ENCODE measurements at regions not wholly inside any gene's neighbourhood (a gene's known extent, or its start where the extent isn't known, plus 50 kb on each side); places are given as distances from the start of the nearest gene placed in this dataset.

DNA sequence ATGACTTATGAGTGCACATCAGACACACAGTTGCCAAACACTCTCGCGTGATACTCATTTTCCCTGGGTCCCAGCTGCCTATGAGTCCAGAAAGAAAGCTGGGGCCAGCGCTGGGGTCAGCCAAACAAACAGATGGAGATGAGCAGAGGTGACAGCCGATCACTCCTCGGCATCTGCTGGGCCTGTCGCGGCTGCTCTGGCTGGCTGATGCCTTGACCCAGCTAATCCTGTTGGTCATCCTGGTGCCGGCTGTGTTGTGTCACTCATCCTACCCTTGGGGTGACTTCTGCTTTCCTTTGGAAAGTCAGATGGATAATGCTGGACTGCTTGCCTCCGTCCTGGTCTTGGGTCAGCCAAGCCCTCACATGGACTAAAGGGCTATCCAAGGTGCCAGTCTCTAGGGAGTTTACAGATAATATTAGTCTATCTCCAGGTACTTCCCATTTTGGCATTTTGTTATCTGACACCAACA, 105.3 kb upstream of the PDZRN3 start:
- DNase-seq: no peak

DNA sequence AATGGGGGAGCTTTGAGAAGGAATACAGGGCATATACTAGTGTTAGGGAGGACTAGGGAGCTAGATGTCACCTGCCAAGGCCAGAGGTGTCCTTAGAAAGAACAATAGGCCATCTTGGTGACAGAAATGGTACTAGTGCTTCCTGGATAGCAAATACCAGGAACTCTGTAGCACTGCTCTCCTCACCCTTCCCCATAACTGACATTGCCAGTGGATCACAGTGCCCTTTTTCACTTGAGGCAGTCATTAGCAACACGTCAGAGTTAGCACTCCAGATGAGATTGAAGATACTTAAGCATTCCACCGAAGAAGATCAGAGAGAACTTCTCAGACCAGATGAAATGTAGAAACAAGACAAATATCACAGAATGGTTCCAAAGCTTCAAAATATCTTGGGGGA, 103.1 kb upstream of the PDZRN3 start:
- no peak for DNase-seq

DNA sequence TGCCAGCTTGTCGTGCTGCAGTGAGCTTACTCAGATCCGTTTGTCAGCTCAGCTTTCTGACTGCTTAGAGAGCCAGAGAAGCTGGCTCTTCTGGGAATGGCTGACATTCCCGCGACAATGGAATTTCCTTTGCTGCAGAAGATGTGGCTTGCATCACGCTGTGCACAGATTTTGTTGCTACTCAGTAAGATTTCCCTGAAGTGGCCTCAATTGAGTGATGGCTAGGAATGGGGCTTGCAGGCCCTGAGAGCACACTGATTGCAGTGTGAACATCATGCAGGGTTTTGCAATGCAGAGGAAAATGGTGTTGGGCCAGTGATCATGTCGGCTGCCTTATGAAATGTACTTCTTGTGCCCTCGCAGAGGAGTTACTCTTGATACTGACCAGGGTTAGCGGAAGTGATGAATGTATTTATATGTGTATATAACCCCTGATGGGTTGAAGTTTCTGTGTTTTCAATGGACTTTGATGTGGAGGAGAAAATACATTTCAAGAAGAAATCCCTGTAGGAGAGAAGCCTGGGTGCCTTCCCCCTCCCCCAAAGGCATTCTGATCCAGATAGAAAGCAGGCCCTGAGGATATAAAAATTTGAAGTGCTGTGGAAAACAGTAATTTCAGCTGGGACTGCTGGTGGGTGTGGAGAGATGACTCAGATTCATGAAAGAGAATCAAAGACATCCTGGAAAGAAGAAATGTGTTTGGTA, 102.5 kb upstream of the PDZRN3 start:
- peak in 1 of 2 donors; percentile 36 for DNase-seq

DNA sequence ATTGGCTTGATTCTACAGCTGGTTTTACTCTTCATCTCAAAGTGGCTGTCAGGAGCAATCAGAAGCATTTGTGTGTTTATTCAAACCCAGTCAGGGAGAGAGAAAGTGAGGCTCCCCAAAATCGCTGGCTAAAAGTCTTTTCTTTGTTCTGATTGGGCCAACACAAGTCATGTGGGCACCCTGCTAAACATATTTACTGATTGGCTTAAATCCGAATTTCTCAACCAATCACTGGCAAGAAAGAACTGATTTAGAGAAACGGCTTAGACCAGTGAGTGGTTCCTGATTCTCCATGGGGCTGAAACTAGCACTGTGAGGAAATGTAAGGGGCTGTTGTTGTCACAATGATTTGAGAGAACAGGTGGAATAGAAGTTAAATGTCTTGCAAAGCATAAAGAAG, 98.9 kb upstream of the PDZRN3 start:
- no peak for DNase-seq

DNA sequence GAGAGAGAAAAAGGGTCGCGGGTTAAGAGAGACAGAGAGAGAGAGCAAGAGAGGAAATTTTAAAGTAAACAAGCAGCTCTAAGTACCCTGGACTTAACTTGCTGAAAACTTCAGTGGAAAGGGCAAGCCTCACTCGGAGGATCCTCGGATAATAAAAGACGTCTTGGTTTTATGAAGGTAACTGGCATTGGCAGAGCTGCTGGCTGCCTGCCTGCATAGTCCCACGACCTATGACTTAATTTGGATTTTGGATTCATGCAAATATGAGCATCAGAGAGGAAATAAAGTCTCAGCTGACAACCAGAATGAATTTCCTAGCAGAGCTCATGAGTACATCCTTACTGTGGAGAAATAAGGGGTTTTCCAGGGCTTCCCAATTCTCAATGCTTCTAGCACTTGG, 95.1 kb upstream of the PDZRN3 start:
- DNase-seq: no peak

DNA sequence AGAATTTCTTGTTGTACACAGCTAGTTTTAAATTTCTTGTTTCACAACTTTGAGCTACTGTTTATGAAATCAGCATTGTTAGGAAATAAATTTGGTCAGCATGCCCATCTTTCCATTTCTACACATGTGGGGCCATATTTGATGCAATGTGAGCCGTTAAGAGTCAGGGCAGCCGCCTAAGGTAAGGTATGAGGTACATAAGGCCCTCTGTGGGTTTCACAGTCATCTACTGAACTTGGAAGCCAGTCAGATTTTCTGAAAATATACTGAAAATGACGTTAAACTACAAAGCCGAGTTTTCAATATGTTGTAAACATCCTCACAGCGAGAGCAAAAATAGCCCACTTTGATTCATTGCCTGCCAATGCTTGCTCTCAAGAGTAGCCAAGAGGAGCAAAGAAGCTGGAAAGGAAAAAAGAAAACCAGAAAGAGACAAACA, 94.7 kb upstream of the PDZRN3 start:
- DNase-seq: peak in 1 of 2 donors; percentile 14

DNA sequence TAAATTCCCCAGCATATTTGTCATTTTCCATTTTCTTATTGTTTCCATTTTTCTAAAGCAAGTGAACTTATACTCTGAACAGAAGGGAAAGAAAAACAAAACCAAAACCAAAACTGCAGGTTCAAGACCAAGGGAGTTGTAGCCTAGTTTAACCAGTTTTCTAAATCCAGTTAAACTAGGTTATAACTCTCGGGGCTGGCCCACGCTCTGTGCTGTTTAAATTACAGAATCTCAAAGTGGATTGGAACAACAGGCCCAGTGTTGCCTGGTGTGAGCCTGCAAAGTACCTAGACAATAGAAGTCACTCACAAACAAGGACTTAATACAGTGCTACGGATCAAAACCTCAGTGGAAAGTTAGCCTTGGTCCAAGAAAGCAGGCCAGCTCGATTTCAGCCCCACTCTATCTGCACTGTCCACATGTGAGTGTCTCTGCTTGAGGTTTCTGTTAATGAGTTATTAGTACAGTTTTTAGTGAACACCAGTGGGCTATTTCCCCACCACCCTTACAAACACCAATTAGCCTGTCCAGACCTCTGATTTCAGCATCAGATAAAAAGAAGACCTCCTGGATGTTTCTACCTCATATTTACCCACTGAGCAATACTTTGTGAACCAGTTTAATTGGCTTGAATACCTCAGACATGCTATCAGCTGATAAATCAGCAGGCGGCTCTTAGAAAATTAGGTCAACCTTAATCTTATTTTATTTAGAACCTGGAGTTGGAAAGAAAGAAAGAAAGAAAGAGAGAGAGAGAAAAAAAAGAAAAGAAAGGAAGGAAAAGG, 93.8 kb upstream of the PDZRN3 start:
- no peak for DNase-seq

DNA sequence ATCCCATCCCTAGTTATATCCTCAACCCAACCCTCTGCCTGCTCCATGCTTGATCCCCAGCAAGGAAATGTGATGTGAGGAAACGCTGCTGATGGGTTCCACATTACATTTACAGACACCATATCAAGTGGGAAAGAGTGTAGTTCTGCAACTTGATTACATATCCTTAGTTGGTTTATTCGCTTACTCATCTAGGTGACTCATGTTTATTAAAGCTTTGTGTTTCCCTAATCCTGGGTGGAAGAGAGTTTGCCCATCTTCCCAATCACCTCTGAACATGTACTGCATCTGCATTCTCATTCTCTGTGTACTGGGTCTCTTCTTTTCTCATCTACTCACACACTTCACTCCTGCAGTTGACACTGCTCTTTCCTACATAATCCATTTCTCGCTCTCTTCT, 91.7 kb upstream of the PDZRN3 start:
- DNase-seq: no peak

DNA sequence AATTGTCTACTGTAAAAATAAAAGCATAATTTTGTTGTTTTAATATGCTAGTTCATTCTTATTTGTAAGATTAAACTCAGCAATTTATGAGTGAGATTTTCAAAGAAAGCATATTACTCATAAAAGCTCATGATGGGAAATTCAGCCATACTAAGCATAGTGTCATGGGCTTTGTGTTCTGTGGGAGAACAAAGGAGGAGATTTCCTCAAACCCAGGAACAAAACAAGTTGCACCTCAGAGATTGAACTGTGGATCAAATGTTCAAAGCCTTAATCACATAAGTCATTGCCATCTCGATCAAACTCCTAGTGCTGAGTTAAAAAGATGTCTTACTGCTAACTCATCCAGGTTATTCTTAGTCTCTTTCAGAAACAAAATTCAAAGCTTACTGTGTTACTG, 85.6 kb upstream of the PDZRN3 start:
- no peak for DNase-seq

DNA sequence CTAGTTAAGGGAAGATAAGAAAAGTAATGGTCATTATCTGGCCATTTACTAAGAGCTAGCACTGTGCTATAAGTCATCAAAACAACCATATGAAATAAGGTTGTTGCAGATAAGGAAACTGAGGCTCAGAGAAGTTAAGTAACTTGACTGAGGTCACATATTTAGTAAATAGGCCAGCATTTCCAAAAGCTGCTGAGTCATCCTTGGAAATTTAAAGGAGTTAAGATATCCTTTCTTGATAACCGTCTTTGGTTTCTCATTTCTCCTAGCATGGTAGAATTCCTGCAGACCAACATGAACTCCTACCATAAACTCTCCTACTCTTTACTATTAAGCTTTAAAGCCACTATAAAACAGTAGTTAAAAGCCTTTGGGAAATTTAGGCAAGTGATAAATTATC, 85.0 kb upstream of the PDZRN3 start:
- no peak for DNase-seq

DNA sequence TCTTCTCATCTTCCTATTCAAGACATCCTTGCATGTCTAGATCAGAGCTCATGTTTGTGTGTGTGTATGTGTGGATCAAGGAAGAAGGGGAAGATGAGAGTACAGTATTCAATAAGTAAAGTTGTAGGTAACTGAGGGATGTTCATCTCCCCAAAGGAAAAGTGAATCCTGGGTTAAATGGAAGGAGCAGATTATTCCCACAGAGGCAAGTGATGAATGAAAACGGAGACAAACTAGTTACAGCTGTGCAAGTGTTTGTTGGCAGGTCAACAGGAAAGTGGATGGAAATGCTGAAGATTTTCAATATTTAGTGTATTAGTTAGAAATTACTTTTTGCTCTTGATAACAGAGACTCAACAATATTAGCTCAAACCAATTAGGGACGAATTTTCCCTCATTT, 84.2 kb upstream of the PDZRN3 start:
- no peak for DNase-seq

DNA sequence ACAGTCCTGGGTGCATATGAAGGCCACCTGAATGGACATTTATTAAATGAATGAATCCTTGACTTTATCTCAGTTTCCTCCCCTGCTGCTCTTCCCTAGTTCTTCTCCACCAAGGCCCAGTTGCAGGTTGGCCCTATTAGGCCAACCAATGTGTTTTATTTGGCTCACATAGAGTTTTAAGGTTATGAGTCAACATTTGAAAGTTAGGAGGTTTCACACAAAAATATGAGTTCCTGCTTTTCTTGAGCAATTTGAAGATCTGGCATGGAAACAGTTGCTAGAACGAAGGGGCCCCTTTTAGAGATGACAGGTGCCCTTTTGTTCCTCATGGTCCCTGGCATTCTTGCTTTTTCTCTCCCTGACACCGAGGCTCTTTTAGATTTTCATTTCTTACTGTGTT, 83.0 kb upstream of the PDZRN3 start:
- DNase-seq: no peak

DNA sequence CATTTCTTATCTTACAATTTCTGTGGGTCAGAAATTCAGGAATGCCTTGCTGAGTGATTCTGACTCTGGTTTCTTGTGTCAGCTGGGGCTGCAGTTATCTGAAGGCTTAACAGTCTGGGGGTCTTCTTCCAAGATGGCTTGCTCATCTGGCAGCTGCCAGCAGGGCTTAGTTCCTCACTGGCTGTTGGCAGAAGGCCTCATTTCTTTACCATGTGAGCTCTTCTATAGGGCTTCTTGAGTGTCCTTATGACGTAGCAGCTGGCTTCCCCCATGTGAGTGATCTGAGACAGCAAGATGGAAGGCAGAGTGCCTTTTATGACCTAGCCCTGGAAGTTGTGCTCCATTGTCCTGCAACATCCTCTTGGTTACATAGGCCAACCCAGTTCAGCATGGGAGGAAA, 82.0 kb upstream of the PDZRN3 start:
- no peak for DNase-seq

DNA sequence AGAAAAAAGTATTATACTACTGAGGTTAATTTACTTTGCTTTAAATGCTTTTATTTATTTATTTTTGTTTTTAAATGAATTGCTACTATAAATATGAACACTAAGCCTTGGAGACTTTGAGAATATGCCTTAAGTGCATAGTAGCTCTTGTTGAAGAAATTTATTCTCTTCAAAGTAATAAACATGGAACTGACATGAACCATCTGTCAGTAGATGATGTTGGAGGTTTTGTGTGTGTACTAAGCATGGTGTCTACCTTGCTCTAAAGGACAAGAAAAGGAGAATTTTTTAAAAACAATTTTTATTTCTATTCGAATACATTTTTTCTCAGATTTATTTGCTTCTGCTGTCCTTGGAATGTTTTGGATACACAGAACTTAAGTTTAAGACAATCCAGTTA, 81.1 kb upstream of the PDZRN3 start:
- no peak for DNase-seq

DNA sequence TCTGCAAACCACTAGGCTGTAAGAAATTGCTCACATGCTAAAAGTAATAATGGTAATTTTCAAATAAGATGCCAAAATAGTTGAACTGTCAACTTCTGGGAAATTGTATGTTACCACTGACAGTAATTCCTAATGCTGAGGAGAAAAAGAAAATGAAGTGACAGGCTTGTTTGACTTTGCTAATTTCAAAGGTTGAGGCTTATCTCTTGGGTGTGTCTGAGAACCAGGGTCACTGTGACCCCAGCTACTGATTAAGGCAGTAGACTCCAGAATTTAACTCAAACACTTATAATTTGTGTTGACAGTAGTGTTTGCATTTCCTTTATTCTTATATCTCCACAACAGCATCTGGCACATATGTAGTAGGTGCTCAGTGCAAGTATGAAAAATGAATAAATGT, 74.6 kb upstream of the PDZRN3 start:
- no peak for DNase-seq

DNA sequence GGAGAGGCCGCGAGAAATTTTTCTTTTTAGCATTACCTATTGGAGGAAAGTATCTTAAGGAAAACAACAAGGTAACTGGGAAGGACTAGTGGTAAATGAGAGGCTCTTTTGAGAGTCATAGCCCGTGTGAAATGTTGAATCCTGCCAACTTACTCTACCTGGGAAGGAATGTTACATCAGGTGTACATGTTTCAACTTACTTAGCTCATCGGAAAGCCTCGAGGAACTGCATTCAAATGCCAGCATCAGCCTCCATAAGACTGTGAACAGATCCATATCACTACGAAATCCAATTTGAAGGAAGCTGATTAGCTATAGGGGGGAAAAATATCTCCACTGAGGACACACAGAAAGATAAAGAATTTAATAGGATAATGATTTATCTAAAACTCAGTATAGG, 72.3 kb upstream of the PDZRN3 start:
- DNase-seq: no peak

DNA sequence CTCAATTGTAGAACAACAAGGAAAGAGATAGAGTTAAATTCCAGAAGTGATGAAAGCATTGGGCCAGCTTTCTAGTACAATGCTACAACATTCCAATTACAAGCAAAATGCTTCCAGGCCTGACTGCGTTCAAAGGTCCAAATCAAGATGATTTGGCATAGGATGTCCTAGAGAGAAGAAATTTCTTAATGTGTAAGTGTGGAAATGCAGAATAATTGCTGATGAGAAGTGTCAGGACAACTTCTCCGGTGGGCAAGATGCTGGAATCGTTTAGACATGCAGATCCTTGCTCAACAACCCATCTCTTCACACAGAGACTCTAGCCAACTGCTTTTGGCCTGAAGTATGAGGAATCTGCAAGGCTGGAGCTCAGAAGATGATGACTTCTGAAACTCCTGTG, 71.1 kb upstream of the PDZRN3 start:
- DNase-seq: no peak

DNA sequence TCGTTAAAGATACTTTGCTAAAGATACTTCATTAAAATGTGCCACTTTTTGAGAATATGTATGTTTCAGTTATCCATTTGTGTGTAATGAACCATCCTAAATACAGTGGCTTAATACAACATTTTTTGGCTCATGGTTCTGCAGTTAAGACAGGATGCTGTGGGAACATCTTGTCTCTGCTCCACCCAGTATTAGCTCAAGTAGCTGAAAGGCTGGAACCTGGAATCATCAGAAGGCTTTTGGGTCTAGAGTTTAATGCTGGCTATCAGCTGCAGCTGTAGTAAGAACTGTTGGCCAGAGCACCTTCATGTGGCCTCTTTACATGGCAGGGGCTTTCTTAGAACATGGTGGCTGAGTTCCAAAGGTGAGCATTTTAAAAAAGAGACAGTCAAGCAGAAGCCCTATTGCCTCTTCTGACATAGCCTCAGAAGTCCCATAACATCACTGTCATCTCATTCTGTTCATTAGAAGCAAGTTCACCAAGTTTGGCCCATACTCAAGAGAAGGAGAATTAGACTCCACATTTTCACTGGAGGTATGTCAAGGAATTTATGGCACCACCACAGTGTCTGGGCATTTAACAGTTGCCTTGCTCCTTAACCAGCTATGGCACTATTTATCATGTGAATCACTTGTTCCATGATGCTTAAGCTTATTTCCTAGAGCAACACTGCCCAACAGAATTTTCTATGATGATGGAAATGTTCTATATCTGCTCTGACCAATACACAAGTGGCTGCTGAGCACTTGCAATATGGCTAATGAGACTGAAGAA, 70.4 kb upstream of the PDZRN3 start:
- no peak for DNase-seq

DNA sequence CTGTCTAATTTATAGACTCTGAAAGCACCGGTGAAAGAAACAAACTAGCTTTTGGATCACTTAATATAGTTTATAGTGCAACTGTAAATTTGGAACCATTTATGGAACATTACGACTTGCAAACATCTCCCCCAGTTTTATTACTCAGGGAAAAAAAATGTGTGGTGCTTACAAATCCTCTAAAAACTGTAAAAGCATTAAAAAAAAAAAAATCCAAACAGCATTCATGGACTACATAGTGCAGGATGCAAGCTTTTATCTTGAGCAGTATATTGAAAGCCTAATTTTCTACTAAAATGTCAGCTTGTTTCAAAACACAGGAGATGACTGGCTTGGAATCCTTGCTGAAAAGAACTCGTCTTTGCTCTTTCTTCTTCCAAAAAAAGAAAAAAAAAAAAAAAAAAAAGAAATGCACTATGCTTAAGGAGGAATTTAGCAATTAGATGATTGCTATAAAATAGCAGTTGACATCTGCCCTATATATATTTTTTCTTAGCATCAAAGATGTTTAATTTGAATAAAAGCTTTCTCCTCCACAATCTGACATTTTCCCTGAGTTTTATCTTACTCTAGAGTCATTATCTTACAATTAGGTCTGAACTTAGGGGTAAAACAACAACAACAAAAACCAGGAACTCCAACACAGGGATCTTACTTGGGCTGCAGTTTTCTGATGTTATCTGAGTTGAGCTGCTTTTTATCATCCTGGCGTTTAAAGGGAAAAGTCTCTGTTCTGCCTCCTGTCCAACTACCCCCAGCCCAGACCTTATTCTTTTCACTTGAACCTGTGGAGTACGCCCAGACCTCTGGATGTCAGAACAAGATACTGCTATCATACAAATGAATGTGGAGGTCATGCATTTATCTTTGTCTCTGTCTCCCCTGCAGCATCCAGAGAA, 62.6 kb upstream of the PDZRN3 start:
- no peak for DNase-seq

DNA sequence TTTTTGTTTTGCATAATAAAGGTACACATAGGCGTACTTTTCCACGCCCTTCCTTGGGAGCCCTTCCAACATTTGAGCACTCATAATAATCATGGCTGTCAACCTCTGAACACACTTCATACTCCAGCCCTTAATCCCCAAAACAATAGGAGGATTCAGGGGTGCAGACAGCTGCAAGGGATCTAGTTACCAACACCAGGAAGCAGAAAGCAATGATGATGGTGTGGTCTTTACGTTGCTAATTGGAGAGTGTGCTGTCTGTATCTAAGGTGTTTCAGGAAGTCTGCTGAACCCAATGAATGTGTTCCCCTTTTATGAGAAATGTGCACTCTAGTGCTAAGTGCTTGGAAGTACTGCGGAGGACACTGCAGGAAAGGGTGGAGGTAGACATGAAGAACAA, 60.3 kb upstream of the PDZRN3 start:
- DNase-seq: no peak

DNA sequence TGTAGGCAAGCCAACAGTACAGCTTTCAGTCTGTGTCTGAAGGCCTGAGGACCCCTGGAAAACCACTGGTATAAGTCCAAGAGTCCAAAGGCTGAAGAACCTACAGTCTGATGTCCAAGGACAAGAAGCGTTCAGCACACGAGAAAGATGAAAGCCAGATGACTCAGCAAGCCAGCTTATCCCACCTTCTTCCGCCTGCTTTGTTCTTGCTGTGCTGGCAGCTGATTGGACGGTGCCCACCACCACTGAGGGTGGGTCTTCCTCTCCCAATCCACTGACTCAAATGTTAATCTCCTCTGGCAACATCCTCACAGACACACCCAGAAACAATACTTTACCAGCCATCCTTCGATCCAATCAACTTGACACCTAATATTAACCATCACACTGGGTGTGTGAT, 59.0 kb upstream of the PDZRN3 start:
- no peak for DNase-seq

DNA sequence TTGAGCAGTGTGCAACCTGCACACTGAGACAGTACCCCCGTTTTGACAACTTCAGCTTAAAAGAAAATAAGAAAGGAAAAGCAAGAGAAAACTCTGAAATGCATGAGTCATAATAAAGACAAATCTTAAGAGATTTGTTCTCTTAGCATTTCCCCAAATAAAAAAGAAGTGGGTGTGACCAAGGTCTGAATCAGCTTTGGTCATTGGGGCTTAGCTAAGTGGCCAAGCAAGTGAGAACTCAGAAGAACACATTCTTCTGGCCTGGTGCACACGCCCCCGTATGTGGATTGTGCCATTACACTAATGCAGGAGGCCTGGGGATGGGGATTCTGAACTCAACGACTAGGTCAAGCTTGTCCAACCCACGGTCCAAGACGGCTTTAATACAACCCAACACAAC, 56.9 kb upstream of the PDZRN3 start:
- no peak for DNase-seq

DNA sequence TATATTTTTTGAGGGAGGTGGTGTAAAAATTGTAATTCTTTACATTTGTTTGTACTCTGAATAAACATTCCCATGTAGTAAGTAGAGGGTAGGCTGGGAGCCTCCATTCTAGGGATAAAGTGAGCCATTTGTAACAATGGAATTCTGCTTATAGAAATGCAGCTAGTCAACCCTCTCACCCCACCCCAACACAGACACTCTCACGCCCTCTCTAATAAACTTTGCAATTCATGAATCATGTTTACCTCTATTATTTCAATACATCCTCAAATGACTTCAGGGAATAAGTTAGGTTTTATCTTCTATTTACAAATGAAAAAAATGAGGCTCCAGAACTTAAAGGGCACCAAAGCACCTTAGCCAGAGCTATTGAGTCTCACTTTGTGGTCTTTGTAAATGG, 56.5 kb upstream of the PDZRN3 start:
- DNase-seq: no peak

Data from hippocampal formation (tissue), 2 donors.